ENCODE measurements at regions not wholly inside any gene's neighbourhood (a gene's known extent, or its start where the extent isn't known, plus 50 kb on each side); places are given as distances from the start of the nearest gene placed in this dataset.

DNA sequence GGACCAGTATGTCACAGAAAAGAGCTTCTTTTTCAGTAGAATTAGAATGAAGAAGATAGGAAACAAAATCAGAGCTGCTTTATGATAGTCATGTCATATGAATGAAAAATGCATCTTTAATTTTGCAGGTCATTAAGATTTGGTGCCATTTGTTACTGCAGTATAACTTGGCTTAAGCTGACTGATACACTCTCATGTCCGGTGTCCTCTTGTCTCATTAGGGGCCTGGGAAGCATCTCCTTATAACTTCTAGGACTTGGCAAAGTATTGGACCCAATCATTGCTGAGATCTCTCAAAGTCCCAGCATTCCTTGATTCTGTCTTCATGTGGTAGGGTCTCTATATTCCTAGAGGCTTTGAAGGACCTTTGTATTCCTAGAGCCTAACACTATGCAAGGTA, 559.4 kb downstream of the TOX3 start:
- H3K4me3 ChIP-seq (ENCODE audit: control insufficient read depth, low read depth, low read length), result no peak overlapping the region
- no peak for DNase-seq (ENCODE audit: low read depth)
- TF ChIP-seq, protein P1, sequence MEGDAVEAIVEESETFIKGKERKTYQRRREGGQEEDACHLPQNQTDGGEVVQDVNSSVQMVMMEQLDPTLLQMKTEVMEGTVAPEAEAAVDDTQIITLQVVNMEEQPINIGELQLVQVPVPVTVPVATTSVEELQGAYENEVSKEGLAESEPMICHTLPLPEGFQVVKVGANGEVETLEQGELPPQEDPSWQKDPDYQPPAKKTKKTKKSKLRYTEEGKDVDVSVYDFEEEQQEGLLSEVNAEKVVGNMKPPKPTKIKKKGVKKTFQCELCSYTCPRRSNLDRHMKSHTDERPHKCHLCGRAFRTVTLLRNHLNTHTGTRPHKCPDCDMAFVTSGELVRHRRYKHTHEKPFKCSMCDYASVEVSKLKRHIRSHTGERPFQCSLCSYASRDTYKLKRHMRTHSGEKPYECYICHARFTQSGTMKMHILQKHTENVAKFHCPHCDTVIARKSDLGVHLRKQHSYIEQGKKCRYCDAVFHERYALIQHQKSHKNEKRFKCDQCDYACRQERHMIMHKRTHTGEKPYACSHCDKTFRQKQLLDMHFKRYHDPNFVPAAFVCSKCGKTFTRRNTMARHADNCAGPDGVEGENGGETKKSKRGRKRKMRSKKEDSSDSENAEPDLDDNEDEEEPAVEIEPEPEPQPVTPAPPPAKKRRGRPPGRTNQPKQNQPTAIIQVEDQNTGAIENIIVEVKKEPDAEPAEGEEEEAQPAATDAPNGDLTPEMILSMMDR (conservative IDR thresholded peaks at IDR 0.05; ENCODE audit: control insufficient read depth, insufficient read depth, low read depth, low read length), result no peak

DNA sequence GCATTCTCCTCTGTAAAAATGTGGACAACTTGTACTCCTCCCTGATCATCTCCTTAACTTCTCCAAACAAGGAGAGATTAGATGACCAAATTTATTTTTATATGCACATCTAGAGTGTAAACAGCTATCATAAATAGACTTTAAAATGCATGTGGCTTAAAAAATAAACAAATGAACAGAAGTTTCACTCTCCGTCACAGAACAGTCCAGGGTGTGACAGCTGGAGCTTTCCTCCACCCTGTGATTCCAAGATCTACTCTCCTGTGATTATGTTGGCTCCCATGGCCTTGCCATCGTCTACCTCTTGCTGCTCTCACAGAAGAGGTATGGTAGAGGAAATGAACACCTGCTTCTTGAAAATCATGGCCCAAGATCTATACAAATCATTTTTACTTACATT, 560.2 kb downstream of the TOX3 start:
- no peak for DNase-seq (ENCODE audit: low read depth)
- no peak overlapping the region for H3K4me3 ChIP-seq (ENCODE audit: control insufficient read depth, low read depth, low read length)
- TF ChIP-seq, protein P1 (conservative IDR thresholded peaks at IDR 0.05; ENCODE audit: control insufficient read depth, insufficient read depth, low read depth, low read length), result no peak

DNA sequence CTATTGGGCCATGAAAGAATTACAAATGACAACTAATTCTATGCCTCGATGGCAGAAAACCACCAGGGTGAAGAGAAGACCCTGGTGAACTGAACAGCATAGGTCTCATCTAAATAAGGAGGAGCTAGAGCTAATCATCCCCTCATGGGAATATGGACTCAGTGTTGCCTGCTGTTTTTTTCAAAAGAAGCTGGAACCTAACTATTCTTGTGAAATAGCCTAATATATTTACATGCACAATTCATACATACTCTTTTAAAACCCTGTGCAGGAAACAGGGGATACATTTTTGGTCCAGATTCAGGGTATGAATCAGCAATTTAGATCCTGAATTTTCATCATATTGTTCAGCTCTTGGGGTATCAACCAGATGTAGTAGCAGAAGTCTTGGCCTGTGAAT, 560.6 kb downstream of the TOX3 start:
- DNase-seq (ENCODE audit: low read depth), result no peak
- no peak overlapping the region for H3K4me3 ChIP-seq (ENCODE audit: control insufficient read depth, low read depth, low read length)
- TF ChIP-seq, protein P1 (conservative IDR thresholded peaks at IDR 0.05; ENCODE audit: control insufficient read depth, insufficient read depth, low read depth, low read length), result no peak

DNA sequence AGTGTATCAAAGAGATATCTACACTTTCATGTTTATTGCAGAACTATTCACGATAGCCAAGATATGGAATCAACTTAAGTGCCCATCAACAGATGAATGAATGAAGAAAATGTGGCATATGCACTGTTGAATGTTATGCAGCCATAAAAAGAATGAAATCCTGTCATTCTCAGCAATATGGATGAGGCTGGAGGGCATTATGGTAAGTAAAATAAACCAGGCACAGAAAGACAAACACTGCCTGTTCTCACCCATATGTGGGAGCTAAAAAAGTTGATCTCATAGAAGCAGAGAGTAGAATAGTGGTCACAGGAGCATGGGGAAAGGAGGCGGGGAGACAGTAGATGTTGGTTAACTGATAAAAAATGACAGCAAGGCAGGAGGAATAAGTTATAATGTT, 561.8 kb downstream of the TOX3 start:
- TF ChIP-seq, protein P1 (conservative IDR thresholded peaks at IDR 0.05; ENCODE audit: control insufficient read depth, insufficient read depth, low read depth, low read length), result no peak
- no peak overlapping the region for H3K4me3 ChIP-seq (ENCODE audit: control insufficient read depth, low read depth, low read length)
- DNase-seq (ENCODE audit: low read depth), result no peak

DNA sequence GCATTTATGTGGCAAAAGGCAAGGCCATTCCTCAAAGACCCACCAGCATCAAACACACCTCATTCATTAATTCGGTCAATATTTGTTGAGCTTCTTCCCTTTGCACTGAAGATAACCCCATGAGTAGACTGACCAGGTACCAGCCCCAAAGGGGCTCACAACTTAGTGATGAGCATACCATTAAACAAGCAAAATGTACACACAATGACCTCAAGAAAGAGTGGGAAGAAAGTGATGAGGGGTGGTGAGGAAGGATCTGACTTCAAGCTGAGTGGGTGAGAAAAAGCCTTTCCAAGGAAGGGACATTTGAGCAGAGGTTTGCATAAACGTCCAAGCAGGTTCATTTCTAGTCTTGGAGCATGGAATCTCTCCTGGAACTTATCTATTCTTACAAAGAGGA, 562.5 kb downstream of the TOX3 start:
- TF ChIP-seq, protein P1 (conservative IDR thresholded peaks at IDR 0.05; ENCODE audit: control insufficient read depth, insufficient read depth, low read depth, low read length), result no peak
- H3K4me3 ChIP-seq (ENCODE audit: control insufficient read depth, low read depth, low read length), result no peak overlapping the region
- no peak for DNase-seq (ENCODE audit: low read depth)

DNA sequence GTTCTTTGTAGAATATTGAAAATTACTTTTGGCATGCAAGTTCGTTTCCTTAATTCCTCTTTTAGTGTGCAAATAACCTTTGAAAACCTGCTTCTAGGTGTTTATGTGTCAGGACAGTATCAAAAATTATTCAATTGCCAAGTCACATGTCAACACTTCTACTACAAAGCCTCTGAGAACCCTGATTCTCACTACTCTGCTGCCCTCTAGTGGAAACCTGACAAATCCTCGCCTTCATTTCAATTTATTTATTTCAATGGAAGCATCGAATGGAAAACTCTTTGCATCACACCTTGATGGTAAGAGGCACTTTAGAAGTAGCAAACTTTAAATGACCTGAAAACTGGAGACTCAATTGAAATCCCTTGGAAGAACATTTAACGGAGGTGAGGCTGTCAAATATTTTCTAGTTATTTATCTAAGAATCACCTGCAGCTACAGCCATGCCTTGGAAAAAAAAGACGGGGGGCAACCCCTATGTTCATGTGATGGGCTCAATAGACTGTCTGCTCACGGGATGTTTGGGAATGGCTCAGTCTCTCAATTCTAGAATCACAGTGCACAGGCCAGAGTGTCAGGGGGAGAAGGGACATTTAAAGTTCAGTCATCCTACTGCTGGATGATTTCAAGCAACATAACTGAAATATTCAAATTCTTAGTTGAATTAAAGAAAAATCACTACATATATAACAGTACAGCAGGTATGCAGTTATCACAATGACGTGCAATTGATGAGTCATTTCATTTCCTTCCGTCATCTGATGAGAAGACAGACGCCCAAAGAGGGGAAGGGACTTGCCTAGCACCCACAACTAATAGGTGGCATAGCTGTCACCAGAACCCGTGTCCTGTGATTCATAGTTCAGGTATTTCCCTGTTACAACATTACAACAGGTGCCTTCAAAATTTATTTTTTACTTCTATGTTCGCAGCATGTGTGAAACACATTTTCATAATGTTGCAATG, 563.9 kb downstream of the TOX3 start:
- H3K4me3 ChIP-seq (ENCODE audit: control insufficient read depth, low read depth, low read length), result no peak overlapping the region
- DNase-seq (ENCODE audit: low read depth), result peak; percentile 79
- TF ChIP-seq, protein P1 (conservative IDR thresholded peaks at IDR 0.05; ENCODE audit: control insufficient read depth, insufficient read depth, low read depth, low read length), result peak; percentile 73
